IMR-90 (cell line): ENCODE measurements at regions not wholly inside any gene's neighbourhood (a gene's known extent, or its start where the extent isn't known, plus 50 kb on each side); places are given as distances from the start of the nearest gene placed in this dataset.
"Not testable (repeated sequence)": the region's sequence is repeated elsewhere in the genome, so short reads cannot be mapped to it uniquely, and the experiment has no call there.

ENCODE experiments used
- BHLHE40 ChIP-seq: fragments of 150-350 bp; IDR thresholded peaks from 2 replicates; pipeline ENCODE4 v1.6.1; 2016; ENCODE audit warnings: mild to moderate bottlenecking, low read depth, low read length
- CHD1 ChIP-seq: IDR thresholded peaks from 2 replicates; pipeline ENCODE4 v1.6.1; 2012; ENCODE audit warnings: low read depth, low read length, improper control_type of control experiment
- FOS ChIP-seq: fragments of 150-350 bp; IDR thresholded peaks from 2 replicates; pipeline ENCODE4 v1.6.1; 2016; ENCODE audit warnings: low read depth, low read length
- MAFK ChIP-seq: IDR thresholded peaks from 2 replicates; pipeline ENCODE4 v1.6.1; 2012; ENCODE audit warnings: low read depth, low read length, improper control_type of control experiment
- MAZ ChIP-seq: IDR thresholded peaks from 2 replicates; pipeline ENCODE4 v1.6.1; 2012; ENCODE audit warnings: low read depth, mild to moderate bottlenecking, low read length, improper control_type of control experiment, moderate library complexity, borderline replicate concordance
- NFE2L2 ChIP-seq: fragments of 150-350 bp; IDR thresholded peaks from 2 replicates; pipeline ENCODE4 v1.6.1; 2016; ENCODE audit warnings: low read depth, mild to moderate bottlenecking, low read length
- POLR2A ChIP-seq: IDR thresholded peaks from 2 replicates; pipeline ENCODE4 v1.6.1; 2012; ENCODE audit warnings: mild to moderate bottlenecking, low read depth, low read length
- RAD21 ChIP-seq: IDR thresholded peaks from 2 replicates; pipeline ENCODE4 v1.6.1; 2012; ENCODE audit warnings: low read length, improper control_type of control experiment
- RCOR1 ChIP-seq: IDR thresholded peaks from 2 replicates; pipeline ENCODE4 v1.6.1; 2012; ENCODE audit warnings: mild to moderate bottlenecking, low read length, improper control_type of control experiment; ENCODE audit not compliant: insufficient replicate concordance
- RFX5 ChIP-seq: IDR thresholded peaks from 2 replicates; pipeline ENCODE4 v1.8.0; 2012; ENCODE audit warnings: low read depth, mild to moderate bottlenecking, low read length, moderate library complexity
- SMC3 ChIP-seq: fragments of 150-350 bp; IDR thresholded peaks from 2 replicates; pipeline ENCODE4 v1.6.1; 2016; ENCODE audit warnings: low read depth, mild to moderate bottlenecking, antibody characterized with exemption, low read length, moderate library complexity
- USF2 ChIP-seq: fragments of 150-350 bp; IDR thresholded peaks from 2 replicates; pipeline ENCODE4 v1.6.1; 2017; ENCODE audit warnings: mild to moderate bottlenecking, antibody characterized with exemption, low read length, low read depth
- TF ChIP-seq, protein P1 (sequence below): conservative IDR thresholded peaks from 2 replicates; pipeline ENCODE4 v1.5.1; 2012; ENCODE audit warnings: mild to moderate bottlenecking, low read depth, low read length, improper control_type of control experiment

DNA sequence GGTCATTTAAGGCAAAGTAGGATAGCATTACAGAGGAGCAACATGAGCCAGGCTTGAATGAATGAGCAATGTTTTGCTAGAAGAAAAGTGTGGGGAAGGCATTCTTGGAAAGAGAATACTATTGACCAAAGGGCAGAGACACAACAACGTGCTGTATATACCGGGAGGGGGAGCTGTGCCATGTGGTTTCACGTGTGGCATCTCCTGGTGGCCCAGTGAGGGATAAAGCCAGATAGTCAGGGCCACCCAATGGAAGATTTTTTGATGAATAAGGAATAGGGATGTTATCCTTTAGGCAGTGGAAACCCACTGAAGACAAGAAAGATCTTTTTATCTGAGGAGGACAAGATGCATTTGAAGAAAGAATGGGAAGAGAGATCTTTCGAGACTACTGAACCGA lies 90.2 kb downstream of the ATP6V0E2 start:
- TF ChIP-seq FOS, BHLHE40, USF2, RAD21, POLR2A, RFX5, SMC3, RCOR1, CHD1, NFE2L2, MAZ, MAFK: not testable (repeated sequence)
- TF ChIP-seq, protein P1, sequence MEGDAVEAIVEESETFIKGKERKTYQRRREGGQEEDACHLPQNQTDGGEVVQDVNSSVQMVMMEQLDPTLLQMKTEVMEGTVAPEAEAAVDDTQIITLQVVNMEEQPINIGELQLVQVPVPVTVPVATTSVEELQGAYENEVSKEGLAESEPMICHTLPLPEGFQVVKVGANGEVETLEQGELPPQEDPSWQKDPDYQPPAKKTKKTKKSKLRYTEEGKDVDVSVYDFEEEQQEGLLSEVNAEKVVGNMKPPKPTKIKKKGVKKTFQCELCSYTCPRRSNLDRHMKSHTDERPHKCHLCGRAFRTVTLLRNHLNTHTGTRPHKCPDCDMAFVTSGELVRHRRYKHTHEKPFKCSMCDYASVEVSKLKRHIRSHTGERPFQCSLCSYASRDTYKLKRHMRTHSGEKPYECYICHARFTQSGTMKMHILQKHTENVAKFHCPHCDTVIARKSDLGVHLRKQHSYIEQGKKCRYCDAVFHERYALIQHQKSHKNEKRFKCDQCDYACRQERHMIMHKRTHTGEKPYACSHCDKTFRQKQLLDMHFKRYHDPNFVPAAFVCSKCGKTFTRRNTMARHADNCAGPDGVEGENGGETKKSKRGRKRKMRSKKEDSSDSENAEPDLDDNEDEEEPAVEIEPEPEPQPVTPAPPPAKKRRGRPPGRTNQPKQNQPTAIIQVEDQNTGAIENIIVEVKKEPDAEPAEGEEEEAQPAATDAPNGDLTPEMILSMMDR: not testable (repeated sequence)
